ENCODE measurements at regions not wholly inside any gene's neighbourhood (a gene's known extent, or its start where the extent isn't known, plus 50 kb on each side); places are given as distances from the start of the nearest gene placed in this dataset.
A peak's percentile ranks its signal among the peaks of the same experiment; 100 is the strongest.

- ATAC-seq (no peak), DNase-seq (ENCODE audit: low spot score) (no peak)
- no peak overlapping the region for H3K27ac Mint-ChIP-seq
- CTCF ChIA-PET = interaction anchor here (1.5 kb wide), 1 partner anchor 9 kb away, joined by 5 read pairs; no protein-coding TSS in a partner anchor
- H3K4me1 Mint-ChIP-seq = peaks cover 25% of the 10 kb centered on the region
- H3K4me3 Mint-ChIP-seq = no peak overlapping the region
- H3K9me3 Mint-ChIP-seq = peaks cover 21% of the 10 kb centered on the region
- no peaks in the 10 kb centered on the region; the same call in 1 of the 2 replicates for H3K27me3 Mint-ChIP-seq (ENCODE audit: low read depth)
- POLR2A ChIA-PET = no interaction called here
- peaks cover 2% of the 10 kb centered on the region; the same call in 1 of the 2 replicates for H3K36me3 Mint-ChIP-seq
- TF ChIP-seq ARID4B (CRISPR knock-in tag; IDR thresholded peaks at IDR 0.05; ENCODE audit: borderline replicate concordance) = no peak
- TF ChIP-seq NR2C2 (CRISPR knock-in tag; IDR thresholded peaks at IDR 0.05) = no peak
- TF ChIP-seq USF2 (CRISPR knock-in tag; IDR thresholded peaks at IDR 0.05) = no peak
- TF ChIP-seq NFYB (CRISPR knock-in tag; conservative IDR thresholded peaks at IDR 0.05; ENCODE audit: low read depth) = no peak
- no peak for TF ChIP-seq STAT6 (CRISPR knock-in tag; conservative IDR thresholded peaks at IDR 0.05; ENCODE audit: low read depth)
- TF ChIP-seq PREB (CRISPR knock-in tag; IDR thresholded peaks at IDR 0.05; ENCODE audit: borderline replicate concordance) = no peak
- TF ChIP-seq CTCF (IDR thresholded peaks at IDR 0.05) = no peak
Measured at GRCh38 chr7:97372882-97373281, 255.4 kb downstream of the SDHAF3 start.

- no peak overlapping the region for H3K27ac Mint-ChIP-seq
- POLR2A ChIA-PET = no interaction called here
- CTCF ChIA-PET = interaction anchor here (1.5 kb wide), 1 partner anchor 8 kb away, joined by 5 read pairs; no protein-coding TSS in a partner anchor
- TF ChIP-seq GTF2I (CRISPR knock-in tag; conservative IDR thresholded peaks at IDR 0.05) (no peak), CREM (CRISPR knock-in tag; IDR thresholded peaks at IDR 0.05) (no peak), NR3C1 (CRISPR knock-in tag; conservative IDR thresholded peaks at IDR 0.05; ENCODE audit: low read depth) (no peak), MYBL2 (CRISPR knock-in tag; IDR thresholded peaks at IDR 0.05) (no peak), ZNF396 (CRISPR knock-in tag; IDR thresholded peaks at IDR 0.05; ENCODE audit: borderline replicate concordance) (no peak), ATF2 (CRISPR knock-in tag; IDR thresholded peaks at IDR 0.05; ENCODE audit: borderline replicate concordance, low read depth) (no peak), GABPB1 (CRISPR knock-in tag; IDR thresholded peaks at IDR 0.05) (no peak), ARID4B (CRISPR knock-in tag; IDR thresholded peaks at IDR 0.05; ENCODE audit: borderline replicate concordance) (no peak)
Measured at GRCh38 chr7:97373736-97374135, 256.2 kb downstream of the SDHAF3 start.

More at GRCh38 chr7:97373736-97374135, 256.2 kb downstream of the SDHAF3 start:
- Mint-ChIP-seq H3K9me3 (peaks cover 15% of the 10 kb centered on the region), H3K4me1 (peaks cover 25% of the 10 kb centered on the region), H3K27me3 (ENCODE audit: low read depth) (no peaks in the 10 kb centered on the region), H3K36me3 (peaks cover 2% of the 10 kb centered on the region; the same call in 1 of the 2 replicates), H3K4me3 (no peak overlapping the region)
- no peak for DNase-seq (ENCODE audit: low spot score)
- ATAC-seq = peak; percentile 51; the same call in 1 of the 2 replicates

Measured in WTC11 (cell line).